Mesothelial cell of epicardium (in vitro differentiated cells): ENCODE measurements at regions not wholly inside any gene's neighbourhood (a gene's known extent, or its start where the extent isn't known, plus 50 kb on each side); places are given as distances from the start of the nearest gene placed in this dataset.
"Not testable (repeated sequence)": the region's sequence is repeated elsewhere in the genome, so short reads cannot be mapped to it uniquely, and the experiment has no call there.

ENCODE experiments used
- DNase-seq, 2 experiments: peaks; one replicate each; pipeline ENCODE4 v3.0.0; 2021; ENCODE audit warnings: low spot score in 2 of 2; ENCODE audit not compliant: unreplicated experiment in 2 of 2
- H3K27ac Mint-ChIP-seq: 2 replicates; pipeline ENCODE4 v1.8.0; 2021; ENCODE audit warnings: mixed read lengths
- H3K27me3 Mint-ChIP-seq: 2 replicates; pipeline ENCODE4 v1.8.0; 2021; ENCODE audit warnings: low read depth, mixed read lengths
- H3K36me3 Mint-ChIP-seq: 2 replicates; pipeline ENCODE4 v1.8.0; 2021; ENCODE audit warnings: mixed read lengths
- H3K4me1 Mint-ChIP-seq: 2 replicates; pipeline ENCODE4 v1.8.0; 2021; ENCODE audit warnings: mixed read lengths
- H3K4me3 Mint-ChIP-seq: 2 replicates; pipeline ENCODE4 v1.8.0; 2021; ENCODE audit warnings: mild to moderate bottlenecking, moderate library complexity, mixed read lengths
- H3K9me3 Mint-ChIP-seq: 2 replicates; pipeline ENCODE4 v1.8.0; 2021; ENCODE audit warnings: mixed read lengths

DNA sequence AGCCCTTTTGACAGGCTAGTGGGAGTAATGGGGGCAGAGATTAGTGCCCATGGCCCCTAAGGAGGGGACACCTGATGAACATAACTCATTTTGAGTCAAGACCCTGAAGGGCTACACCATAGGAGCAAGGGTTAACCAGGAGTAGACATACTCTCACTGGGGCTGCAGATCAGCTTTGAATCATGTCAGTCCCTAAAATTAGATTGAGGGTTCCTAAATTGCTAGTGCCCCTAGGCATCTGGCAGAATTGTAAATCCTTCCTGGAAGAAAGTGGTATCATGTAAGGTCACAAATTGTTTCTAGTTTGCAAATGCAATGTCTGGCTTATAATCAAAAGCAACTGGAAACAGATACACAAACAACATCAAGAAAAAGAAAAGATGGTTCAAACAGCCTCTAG lies 52.1 kb upstream of the LRRC37A2 start:
- not testable (repeated sequence) for H3K27ac Mint-ChIP-seq, H3K4me3 Mint-ChIP-seq, H3K9me3 Mint-ChIP-seq, H3K36me3 Mint-ChIP-seq, DNase-seq, H3K4me1 Mint-ChIP-seq, H3K27me3 Mint-ChIP-seq

DNA sequence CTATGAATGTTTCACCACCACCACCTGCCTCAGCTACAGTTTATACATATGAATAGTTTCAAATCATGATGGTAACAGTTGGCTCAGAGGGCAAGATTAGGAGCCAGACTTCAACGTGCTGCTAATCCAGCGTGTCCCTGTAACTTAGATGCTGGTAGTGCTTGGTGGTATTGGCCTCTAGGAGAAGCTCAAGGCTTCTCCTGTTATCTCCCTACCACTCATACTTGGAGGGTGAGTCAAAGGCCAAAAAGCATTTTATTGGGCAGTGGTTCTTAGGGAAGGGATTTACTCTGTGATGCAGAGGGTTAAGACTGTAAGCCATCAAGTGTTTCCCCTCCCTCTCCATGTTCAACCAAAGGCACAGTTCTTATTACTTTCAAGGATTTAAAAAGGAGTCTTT lies 57.2 kb upstream of the LRRC37A2 start:
- H3K27me3 Mint-ChIP-seq, H3K27ac Mint-ChIP-seq, H3K4me1 Mint-ChIP-seq, DNase-seq, H3K36me3 Mint-ChIP-seq, H3K4me3 Mint-ChIP-seq, H3K9me3 Mint-ChIP-seq: not testable (repeated sequence)

DNA sequence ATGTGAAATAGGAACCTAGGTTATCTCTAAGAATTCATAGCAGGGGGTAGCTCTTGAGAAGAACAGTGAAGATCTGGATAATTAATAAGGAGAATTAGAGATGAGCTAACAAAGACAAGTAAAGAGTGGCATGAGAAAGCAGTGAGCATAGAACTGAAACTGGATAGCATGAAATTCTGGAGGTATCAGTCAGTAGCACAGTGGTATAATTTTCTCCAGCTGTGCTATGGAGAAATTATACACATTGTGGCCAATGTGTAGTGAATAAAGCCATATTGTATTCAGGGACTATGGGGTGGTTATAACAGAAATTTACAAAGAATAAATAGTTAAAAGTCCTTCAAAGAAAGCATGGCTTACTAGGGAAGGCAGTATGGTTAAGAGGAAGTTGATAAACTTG lies 57.7 kb upstream of the LRRC37A2 start:
- not testable (repeated sequence) for DNase-seq, H3K36me3 Mint-ChIP-seq, H3K27ac Mint-ChIP-seq, H3K9me3 Mint-ChIP-seq, H3K27me3 Mint-ChIP-seq, H3K4me1 Mint-ChIP-seq, H3K4me3 Mint-ChIP-seq

DNA sequence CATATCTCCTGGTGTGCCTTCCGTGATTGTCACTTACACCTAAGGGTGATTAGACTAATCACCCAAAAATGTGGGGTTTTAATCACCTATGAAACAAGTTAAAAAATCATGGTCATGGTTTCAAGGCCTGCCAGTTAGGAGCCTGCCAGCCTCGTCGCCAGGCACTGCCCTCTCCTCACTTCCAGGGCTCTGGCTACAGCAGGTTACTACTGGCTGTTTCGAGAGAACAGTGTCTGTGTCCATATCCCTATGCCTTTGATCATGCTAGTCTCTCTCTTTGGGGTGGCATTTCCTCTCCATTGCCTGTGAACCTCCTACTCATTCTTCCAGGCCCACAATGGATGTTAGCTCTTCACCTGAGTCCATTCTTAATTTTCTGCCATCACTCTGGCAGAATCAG lies 59.2 kb upstream of the LRRC37A2 start:
- not testable (repeated sequence) for H3K36me3 Mint-ChIP-seq, H3K27me3 Mint-ChIP-seq, DNase-seq, H3K4me3 Mint-ChIP-seq, H3K4me1 Mint-ChIP-seq, H3K27ac Mint-ChIP-seq, H3K9me3 Mint-ChIP-seq

DNA sequence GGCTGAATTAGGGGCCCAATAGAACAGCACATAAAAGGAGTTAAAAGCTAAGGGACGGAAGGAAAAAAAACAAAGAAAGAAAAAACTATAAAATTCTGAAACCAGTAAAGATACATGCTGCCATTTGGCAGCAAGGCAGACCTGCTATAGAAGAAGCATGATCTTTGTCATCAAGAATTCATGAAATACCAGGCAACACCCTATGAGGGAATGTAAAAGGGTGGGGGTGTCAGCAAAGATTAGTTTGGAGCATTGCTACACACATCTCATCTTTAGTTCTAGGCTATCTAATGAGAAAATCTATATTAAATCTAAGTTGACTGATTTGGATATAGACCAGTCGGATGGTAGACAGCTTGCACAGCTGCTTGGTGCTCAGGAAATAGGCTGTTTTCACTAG lies 66.4 kb upstream of the LRRC37A2 start:
- H3K4me1 Mint-ChIP-seq, H3K4me3 Mint-ChIP-seq, H3K27me3 Mint-ChIP-seq, H3K27ac Mint-ChIP-seq, DNase-seq, H3K9me3 Mint-ChIP-seq, H3K36me3 Mint-ChIP-seq: not testable (repeated sequence)

DNA sequence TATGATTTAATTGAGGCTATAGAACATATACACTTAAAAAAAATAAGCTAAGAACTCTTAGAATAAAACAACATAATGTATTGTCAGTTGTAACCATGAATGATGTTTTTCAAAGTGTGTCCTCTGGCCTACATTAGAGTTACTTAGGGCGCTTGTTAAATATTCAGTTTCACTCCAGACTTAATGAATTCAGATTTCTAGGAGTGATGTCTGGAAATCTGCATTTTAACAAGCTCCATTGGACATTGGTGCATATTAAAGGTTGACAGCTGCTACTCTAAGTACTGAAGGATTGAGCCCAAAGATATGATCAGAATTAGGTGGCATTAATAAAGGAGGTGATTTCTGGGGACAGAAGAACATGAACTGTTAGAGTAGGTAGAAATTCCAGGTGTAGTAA lies 66.9 kb upstream of the LRRC37A2 start:
- DNase-seq, H3K4me3 Mint-ChIP-seq, H3K27ac Mint-ChIP-seq, H3K36me3 Mint-ChIP-seq, H3K9me3 Mint-ChIP-seq, H3K4me1 Mint-ChIP-seq, H3K27me3 Mint-ChIP-seq: not testable (repeated sequence)

DNA sequence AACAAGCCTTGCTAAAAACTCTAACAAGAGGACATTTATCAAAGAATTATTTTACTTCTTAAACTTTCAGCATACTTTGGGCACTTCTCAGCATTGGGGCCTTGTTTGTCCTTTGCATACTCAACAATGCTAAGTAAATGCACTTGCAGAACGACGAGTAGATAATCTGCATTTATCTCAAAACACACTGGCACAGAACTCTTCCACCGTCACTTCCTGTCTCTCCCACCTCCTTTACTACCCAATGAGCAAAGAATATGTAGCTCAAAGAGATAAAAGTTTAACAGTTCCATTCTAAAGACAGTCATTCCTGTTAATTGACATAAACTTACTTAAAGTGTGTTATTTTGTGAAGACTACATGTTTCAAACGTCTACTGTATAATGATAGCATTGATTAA lies 70.1 kb upstream of the LRRC37A2 start:
- not testable (repeated sequence) for H3K4me1 Mint-ChIP-seq, DNase-seq, H3K9me3 Mint-ChIP-seq, H3K4me3 Mint-ChIP-seq, H3K36me3 Mint-ChIP-seq, H3K27me3 Mint-ChIP-seq, H3K27ac Mint-ChIP-seq

DNA sequence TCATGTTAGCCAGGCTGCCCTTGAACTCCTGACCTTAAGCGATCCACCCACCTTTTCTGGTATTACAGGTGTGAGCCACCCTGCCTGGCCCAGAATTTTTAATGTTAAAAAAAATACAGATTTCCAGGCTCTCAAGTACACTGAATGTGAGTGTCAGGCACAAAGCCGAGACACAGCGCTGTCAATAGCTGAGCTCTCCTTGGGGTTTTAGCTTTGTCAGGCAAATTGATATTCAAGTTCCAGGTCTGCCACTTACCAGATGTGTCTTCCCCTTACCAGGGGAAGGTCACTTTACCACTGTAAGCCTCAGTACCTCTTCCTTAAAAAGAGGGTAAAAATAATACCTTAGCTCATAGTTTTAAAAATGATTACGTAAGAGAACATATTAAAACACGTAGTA lies 71.6 kb upstream of the LRRC37A2 start:
- not testable (repeated sequence) for H3K27ac Mint-ChIP-seq, H3K36me3 Mint-ChIP-seq, H3K27me3 Mint-ChIP-seq, H3K4me3 Mint-ChIP-seq, DNase-seq, H3K4me1 Mint-ChIP-seq, H3K9me3 Mint-ChIP-seq

DNA sequence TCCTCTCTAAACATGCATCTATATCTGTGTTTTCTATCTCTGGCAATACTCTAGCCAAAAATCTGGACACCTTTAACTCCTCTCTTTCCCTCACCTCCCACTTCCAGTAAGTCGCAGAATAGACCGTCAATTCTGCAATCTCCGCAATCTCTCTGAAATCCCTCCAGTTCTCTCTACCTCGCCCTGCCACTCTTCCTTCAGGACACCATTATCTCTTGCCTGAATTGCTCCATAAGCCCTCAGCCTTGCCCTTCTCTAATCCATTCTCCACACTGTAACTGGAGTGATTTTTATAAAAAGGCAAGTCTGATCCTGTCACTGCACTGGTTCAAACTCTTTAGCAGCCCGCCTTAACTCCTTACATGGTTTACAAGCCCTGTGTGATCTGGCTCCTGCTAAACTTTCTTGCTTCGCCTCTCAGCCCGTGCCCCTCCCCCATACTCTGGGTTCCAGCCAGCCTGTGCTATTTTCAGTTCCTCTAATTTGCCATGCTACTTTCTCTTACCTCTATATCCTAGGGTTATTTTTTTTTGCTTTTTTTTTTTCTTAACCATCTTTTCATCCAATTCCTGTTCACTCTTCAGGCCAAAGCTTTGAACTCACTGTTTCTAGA lies 73.0 kb upstream of the ARL17B start:
- H3K4me3 Mint-ChIP-seq, H3K4me1 Mint-ChIP-seq, H3K27me3 Mint-ChIP-seq, H3K9me3 Mint-ChIP-seq, DNase-seq, H3K36me3 Mint-ChIP-seq, H3K27ac Mint-ChIP-seq: not testable (repeated sequence)

DNA sequence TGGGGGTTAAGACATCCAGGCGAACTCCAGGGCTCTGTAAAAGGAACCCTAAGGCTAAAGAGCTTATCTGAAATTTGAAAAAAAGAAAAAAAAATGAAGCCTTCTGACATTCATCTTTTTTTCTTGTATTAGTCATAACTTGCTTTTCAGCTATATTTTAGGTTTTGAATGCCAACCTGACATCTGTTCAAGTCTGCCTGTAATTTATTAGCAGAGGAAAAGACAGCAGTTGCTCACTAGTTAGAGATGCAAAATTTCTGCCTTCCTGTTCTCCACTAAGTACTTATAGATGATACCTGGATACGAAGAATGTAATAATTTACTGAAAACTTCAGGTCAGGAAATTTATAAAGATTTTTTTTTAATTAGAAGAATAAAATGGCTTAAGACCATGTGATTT lies 68.7 kb upstream of the ARL17B start:
- not testable (repeated sequence) for H3K4me3 Mint-ChIP-seq

DNA sequence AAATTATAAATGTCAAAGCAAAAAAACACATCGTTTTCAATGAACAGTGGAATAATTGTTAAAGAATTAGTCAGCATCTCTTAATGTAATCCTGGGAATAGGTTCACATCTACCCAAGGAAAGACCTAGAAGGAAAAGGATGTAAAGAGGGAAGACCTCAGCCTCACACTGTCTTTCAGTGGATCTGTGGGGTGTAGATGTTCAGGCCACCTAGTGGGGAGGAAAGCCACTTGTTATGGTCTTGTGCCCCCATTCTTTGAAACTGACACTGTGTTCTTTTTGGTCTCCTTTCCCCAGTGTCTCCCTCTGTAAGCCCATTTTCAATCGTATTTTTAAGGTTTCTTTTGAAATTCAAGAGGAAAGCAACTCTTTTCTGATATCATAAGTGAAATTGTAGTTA lies 68.1 kb upstream of the ARL17B start:
- not testable (repeated sequence) for H3K27me3 Mint-ChIP-seq, H3K4me1 Mint-ChIP-seq, H3K4me3 Mint-ChIP-seq, H3K36me3 Mint-ChIP-seq, H3K9me3 Mint-ChIP-seq, DNase-seq, H3K27ac Mint-ChIP-seq

More for the DNA sequence above, 68.7 kb upstream of the ARL17B start:
- H3K27me3 Mint-ChIP-seq, DNase-seq, H3K4me1 Mint-ChIP-seq, H3K9me3 Mint-ChIP-seq, H3K36me3 Mint-ChIP-seq, H3K27ac Mint-ChIP-seq: not testable (repeated sequence)
